ENCODE measurements at regions not wholly inside any gene's neighbourhood (a gene's known extent, or its start where the extent isn't known, plus 50 kb on each side); places are given as distances from the start of the nearest gene placed in this dataset.
"Not testable (repeated sequence)": the region's sequence is repeated elsewhere in the genome, so short reads cannot be mapped to it uniquely, and the experiment has no call there.

DNA sequence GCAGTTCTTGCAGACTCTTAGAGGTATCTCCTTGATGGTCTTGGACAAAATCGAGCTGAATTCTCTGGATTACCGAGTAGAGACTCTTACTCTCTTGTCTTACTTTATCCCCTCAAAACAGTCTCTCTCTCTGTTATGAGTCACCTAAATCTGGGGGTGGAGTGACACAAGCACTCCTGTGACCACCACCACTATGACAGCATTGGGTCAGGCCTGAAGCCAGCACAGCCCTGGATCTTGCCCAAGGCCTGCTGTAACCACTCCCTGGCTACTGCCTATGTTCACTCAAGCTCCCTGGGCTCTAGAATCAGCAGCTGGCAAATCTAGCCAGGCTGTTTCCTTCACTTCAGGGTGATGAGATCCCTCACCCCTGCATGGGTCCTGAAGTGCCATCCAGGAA, 662.5 kb downstream of the LUZP2 start:
- no peak for DNase-seq (ENCODE audit: low spot score)

DNA sequence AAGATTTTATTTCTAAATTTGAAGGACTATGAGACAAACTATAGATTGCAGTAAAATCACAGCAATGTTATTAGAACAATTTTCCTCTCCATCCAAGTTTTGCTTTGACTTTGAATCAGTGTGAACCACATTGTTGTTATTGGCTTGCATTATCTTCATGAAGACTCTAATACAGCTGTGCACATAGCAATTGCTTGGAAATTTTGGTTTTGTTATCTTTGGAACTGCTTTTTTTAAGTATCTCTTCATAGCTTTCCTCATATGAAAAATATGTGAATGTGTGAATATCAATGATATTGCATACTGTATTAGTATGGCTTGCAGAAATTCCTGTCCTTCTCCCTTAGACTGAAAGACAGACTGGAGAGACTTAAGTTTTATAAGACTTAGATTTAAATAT, 666.6 kb downstream of the LUZP2 start:
- no peak for DNase-seq (ENCODE audit: low spot score)

DNA sequence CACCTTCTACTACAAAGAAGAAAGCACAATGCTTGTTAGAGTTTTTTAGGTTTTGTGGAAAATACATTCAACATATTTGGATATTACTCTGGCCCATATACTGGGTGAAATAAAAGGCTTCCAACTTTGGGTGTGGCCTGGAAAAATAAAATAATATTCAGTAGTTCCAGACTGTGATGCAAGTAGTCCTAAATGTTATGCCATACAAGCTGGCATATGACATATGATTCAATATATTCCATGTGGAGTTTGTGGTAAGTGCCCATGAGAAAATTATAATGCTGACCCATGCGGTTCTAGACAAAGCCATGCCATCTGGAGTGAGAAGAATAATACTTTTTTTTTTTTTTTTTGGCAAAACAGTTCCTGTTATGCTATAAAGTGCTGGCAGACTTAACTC, 683.3 kb downstream of the LUZP2 start:
- no peak for DNase-seq (ENCODE audit: low spot score)

- DNase-seq (ENCODE audit: low spot score): no peak
These were observed 686.6 kb downstream of the LUZP2 start for GRCh38 chr11:25183411-25183810.

- no peak for DNase-seq (ENCODE audit: low spot score)
These were observed 700.7 kb downstream of the LUZP2 start for GRCh38 chr11:25197515-25197914.

DNA sequence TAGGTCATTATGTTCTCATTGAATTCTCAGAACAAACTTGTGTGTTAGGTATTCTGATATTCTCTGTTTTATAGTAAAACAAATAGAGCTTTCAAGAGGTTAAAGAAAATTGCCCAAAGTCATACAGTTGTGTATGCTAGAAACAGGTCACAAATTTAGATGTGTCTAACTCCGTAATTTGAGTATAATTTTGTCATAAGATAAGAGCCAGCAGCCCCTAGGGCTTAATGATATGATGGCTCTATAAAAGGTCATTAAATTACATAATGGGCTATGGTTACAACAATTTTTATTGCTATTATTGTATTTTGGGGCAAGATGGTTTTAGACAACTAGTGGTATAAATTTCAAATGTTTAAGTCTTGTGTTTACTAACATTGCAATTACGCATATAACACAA, 701.9 kb downstream of the LUZP2 start:
- DNase-seq (ENCODE audit: low spot score): no peak

DNA sequence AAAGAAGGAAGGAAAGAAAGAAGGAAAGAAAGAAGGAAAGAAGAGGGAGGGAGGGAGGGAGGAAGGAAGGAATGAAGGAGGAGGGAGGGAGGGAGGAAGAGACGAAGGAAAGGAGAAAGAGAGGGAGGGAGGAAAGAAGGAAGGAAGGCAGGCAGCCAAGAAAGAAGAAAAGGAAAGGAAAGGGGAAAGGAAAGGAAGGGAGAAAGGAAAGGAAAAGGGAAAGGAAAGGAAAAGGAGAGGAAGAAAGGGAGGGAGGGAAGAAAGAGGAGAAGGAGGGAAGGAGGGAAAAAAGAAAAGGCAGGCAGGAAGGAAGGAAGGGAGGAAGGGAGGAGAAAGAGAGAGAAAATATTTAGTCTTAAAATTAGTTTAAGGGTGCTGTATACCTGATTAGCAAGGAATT, 704.1 kb downstream of the LUZP2 start:
- no peak for DNase-seq (ENCODE audit: low spot score)

GRCh38 chr11:25206762-25207161, 709.9 kb downstream of the LUZP2 start:
- DNase-seq (ENCODE audit: low spot score): no peak

- no peak for DNase-seq (ENCODE audit: low spot score)
These were observed 714.9 kb downstream of the LUZP2 start for GRCh38 chr11:25211635-25212254.

- no peak for DNase-seq (ENCODE audit: low spot score)
These were observed 717.8 kb downstream of the LUZP2 start for GRCh38 chr11:25214535-25215176.

- no peak for DNase-seq (ENCODE audit: low spot score)
These were observed 721.2 kb downstream of the LUZP2 start for GRCh38 chr11:25218036-25218435.

- DNase-seq (ENCODE audit: low spot score): no peak
These were observed 728.2 kb downstream of the LUZP2 start for GRCh38 chr11:25225078-25225477.

DNA sequence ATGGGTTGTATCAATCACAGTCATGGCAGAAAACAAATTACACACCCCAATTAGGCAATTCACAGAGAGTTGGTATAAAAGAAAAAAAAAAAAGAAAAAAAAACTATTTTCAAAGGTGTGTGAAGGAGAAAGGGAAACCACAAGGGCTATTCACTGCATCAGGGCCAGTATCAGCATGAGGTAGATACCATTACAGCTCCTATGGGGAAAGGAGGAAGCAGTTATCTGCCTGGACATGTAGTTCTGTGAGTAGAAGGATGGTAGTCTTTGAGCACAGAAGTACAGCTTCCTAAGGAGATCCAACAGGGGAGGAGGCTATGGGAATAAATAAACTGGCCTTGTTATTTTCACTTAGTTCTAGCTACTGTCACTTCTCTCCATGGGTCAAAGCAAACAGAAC, 746.1 kb downstream of the LUZP2 start:
- DNase-seq (ENCODE audit: low spot score): no peak

GRCh38 chr11:25244126-25244525, 747.3 kb downstream of the LUZP2 start:
- DNase-seq (ENCODE audit: low spot score): no peak

DNA sequence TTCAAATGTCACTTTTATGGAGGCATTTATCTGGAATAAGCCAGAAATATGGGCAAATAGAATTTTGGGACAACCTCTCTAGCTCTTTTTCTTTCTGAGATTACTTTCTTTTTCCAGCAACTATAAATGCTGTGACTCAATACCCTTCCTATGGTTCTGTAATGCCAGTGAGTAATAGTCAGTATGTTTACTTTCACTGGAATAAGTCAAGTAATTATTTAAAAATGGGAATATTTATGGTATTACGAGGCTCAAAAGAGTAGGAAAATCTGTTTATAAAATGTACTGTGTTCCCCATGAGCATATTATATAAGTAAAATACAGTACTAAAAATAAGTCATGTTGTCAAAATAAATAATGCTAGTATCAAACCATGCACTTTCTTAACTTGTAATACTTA, 750.5 kb downstream of the LUZP2 start:
- no peak for DNase-seq (ENCODE audit: low spot score)

DNA sequence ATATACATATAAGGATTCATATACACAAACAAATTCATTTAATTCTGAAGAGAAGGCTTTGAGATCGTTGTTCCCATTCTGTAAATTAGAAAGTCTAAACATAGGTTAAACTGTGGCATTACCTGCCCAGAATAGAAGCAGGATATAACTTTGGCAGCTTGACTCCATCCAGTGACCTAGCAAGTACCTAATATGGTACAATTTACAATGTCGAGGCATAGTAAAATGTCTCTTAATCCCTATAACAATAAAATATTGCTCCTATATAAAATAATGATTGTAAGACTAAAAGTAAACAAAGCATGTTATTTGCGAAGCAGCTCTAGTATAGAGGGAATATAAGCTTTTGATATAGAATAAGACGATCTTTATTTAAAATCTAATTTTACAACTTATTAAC, 756.0 kb downstream of the LUZP2 start:
- DNase-seq (ENCODE audit: low spot score): no peak

- DNase-seq (ENCODE audit: low spot score): not testable (repeated sequence)
These were observed 767.0 kb downstream of the LUZP2 start for GRCh38 chr11:25263861-25264260.

DNA sequence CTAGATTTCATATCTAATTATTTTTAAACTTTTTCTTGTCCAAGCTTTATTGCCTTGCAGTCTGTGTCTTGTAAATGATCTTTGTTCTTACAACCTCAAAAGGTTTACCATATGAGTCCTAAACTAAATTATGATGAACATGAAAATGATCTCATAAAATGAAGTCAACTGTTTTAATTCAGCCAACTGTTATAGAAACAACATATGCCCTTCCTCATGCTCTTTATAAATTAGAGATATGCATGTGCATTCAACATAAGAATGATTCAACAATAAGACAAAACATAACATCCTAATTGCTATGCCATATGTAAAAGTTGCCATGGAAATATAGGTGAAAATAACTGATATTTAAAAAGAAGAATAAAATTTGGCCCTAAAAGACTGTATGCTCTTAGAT, 774.4 kb downstream of the LUZP2 start:
- DNase-seq (ENCODE audit: low spot score): no peak

GRCh38 chr11:25272214-25272613, 775.4 kb downstream of the LUZP2 start:
- no peak for DNase-seq (ENCODE audit: low spot score)

DNA sequence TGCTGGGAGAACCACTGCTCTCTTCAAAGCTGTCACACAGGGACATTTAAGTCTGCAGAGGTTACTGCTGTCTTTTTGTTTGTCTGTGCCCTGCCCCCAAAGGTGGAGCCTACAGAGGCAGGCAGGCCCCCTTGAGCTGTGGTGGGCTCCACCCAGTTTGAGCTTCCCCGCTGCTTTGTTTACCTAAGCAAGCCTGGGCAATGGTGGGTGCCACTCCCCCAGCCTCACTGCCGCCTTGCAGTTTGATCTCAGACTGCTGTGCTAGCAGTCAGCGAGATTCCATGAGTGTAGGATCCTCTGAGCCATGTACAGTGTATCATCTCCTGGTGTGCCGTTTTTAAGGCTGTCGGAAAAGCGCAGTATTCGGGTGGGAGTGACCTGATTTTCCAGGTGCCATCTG, 784.0 kb downstream of the LUZP2 start:
- not testable (repeated sequence) for DNase-seq (ENCODE audit: low spot score)

DNA sequence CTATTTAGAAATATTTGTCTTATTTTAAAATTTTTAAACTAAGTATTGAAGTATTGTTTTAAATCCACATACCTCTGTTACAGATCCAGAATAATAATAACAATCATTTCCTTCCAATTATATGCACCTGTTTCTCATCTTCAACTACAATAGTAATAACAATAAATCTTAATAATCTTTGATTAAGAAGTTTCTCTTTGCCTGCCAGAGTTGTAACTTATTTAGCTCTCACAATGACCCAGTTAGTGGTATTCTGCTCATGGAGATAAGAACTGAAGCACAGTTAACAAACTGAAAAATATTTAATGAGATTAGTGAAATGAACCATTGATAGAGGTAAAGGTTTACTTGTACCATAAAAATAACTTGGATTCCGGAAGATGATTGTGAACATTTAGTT, 796.3 kb downstream of the LUZP2 start:
- DNase-seq (ENCODE audit: low spot score): no peak

GRCh38 chr11:25298450-25298849, 801.6 kb downstream of the LUZP2 start:
- no peak for DNase-seq (ENCODE audit: low spot score)

- no peak for DNase-seq (ENCODE audit: low spot score)
These were observed 813.0 kb downstream of the LUZP2 start for GRCh38 chr11:25309818-25310217.

DNA sequence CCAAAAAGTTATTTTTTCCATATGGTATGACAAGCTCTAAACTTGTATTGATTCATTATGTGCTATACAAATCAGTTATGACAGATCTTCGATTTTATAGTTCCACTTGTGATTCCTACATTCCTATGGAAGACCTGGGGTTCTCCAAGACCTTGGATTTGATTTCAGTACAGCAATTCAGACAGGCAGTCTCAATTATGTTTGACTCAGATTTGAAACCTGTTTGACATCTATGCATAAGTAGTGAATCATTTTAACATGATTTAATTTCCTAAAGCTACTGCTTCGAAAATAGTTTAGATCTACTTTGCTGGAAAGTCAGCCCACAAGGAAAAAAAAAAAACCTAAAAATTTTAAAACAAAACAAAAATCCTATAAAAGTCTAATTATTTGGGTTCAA, 820.4 kb downstream of the LUZP2 start:
- no peak for DNase-seq (ENCODE audit: low spot score)
